Keratinocyte (primary cell): ENCODE measurements at regions not wholly inside any gene's neighbourhood (a gene's known extent, or its start where the extent isn't known, plus 50 kb on each side); places are given as distances from the start of the nearest gene placed in this dataset.

ENCODE experiments used
- CTCF ChIP-seq, 3 experiments: IDR thresholded peaks in 1 of 3; conservative IDR thresholded peaks in 1 of 3; optimal IDR thresholded peaks in 1 of 3; 2 replicates in 2 of 3; 3 replicates in 1 of 3; pipeline versions ENCODE3 to v1.5.1; 2011; ENCODE audit warnings: low read length in 3 of 3, mild to moderate bottlenecking in 3 of 3, moderate library complexity in 2 of 3, control low read depth in 1 of 3, inconsistent platforms in 1 of 3; ENCODE audit not compliant: insufficient read depth in 2 of 3; ENCODE audit errors: extremely low read depth in 1 of 3
- EZH2 ChIP-seq: IDR thresholded peaks from one replicate; pipeline ENCODE4 v1.6.1; 2012; ENCODE audit warnings: inconsistent platforms, mild to moderate bottlenecking, low read length, moderate library complexity

GRCh38 chr12:115232455-115233156 is 548.6 kb upstream of the TBX3 start:
- TF ChIP-seq CTCF (optimal IDR thresholded peaks at IDR 0.05 in 1 of 3, IDR thresholded peaks at IDR 0.05 in 1 of 3, conservative IDR thresholded peaks at IDR 0.05 in 1 of 3; ENCODE audit: extremely low read depth in 1 of 3, insufficient read depth in 2 of 3, low read length in 3 of 3) (no peak), EZH2 (no peak)
